H1 (cell line): ENCODE measurements at regions not wholly inside any gene's neighbourhood (a gene's known extent, or its start where the extent isn't known, plus 50 kb on each side); places are given as distances from the start of the nearest gene placed in this dataset.

Experiments
- ATF3 ChIP-seq: IDR thresholded peaks from 2 replicates; pipeline ENCODE4 v1.6.1; 2011; ENCODE audit warnings: low read depth, mild to moderate bottlenecking, low read length; ENCODE audit not compliant: insufficient read depth
- BACH1 ChIP-seq: IDR thresholded peaks from 2 replicates; pipeline ENCODE4 v1.6.1; 2012; ENCODE audit warnings: low read length, improper control_type of control experiment
- CBX8 ChIP-seq: fragments of 300-800, 300-1000 bp; sonication (generic); IDR thresholded peaks from 2 replicates; pipeline ENCODE4 v1.7.1; 2016; ENCODE audit warnings: low read depth, low read length, borderline replicate concordance
- CEBPB ChIP-seq: IDR thresholded peaks from 2 replicates; pipeline ENCODE4 v1.6.1; 2012; ENCODE audit warnings: low read depth, low read length
- CHD7 ChIP-seq: fragments of 300-600 bp; sonication (generic); IDR thresholded peaks from 2 replicates; pipeline ENCODE4 v1.7.1; 2012; ENCODE audit warnings: low read length, moderate library complexity, mild to moderate bottlenecking, inconsistent platforms; ENCODE audit not compliant: insufficient replicate concordance
- CREB1 ChIP-seq: IDR thresholded peaks from 2 replicates; pipeline ENCODE4 v1.6.1; 2012; ENCODE audit warnings: inconsistent platforms
- JUND ChIP-seq: IDR thresholded peaks from 2 replicates; pipeline ENCODE4 v1.6.1; 2011; ENCODE audit warnings: mild to moderate bottlenecking, improper control_type of control experiment, low read length
- KDM1A ChIP-seq: fragments of 200-600, 300-600 bp; sonication (generic); IDR thresholded peaks from 2 replicates; pipeline ENCODE4 v1.7.1; 2016; ENCODE audit warnings: mild to moderate bottlenecking, low read length, borderline replicate concordance
- MAX ChIP-seq: IDR thresholded peaks from 2 replicates; pipeline ENCODE4 v1.6.1; 2012; ENCODE audit warnings: inconsistent platforms
- POLR2A ChIP-seq, 2 experiments: IDR thresholded peaks; 1 replicate in 1 of 2; 2 replicates in 1 of 2; pipeline ENCODE4 v1.6.1; 2011; ENCODE audit warnings: low read depth in 2 of 2, low read length in 2 of 2, mild to moderate bottlenecking in 2 of 2; ENCODE audit errors: control extremely low read depth in 1 of 2
- POU5F1 ChIP-seq: IDR thresholded peaks from 2 replicates; pipeline ENCODE4 v1.6.1; 2011; ENCODE audit warnings: low read depth, mild to moderate bottlenecking, low read length, moderate library complexity
- SIN3A ChIP-seq, 2 experiments: IDR thresholded peaks in 1 of 2; conservative IDR thresholded peaks in 1 of 2; 2 replicates each; pipeline ENCODE4 v1.6.1; 2011 to 2012; ENCODE audit warnings: low read length in 2 of 2, improper control_type of control experiment in 1 of 2, low read depth in 1 of 2, mild to moderate bottlenecking in 1 of 2
- TCF12 ChIP-seq: IDR thresholded peaks from 2 replicates; pipeline ENCODE4 v1.6.1; 2011; ENCODE audit warnings: low read depth, mild to moderate bottlenecking, low read length

GRCh38 chr22:34070051-34070450 lies 149.8 kb upstream of the LARGE1 start (continued):
- no peak for TF ChIP-seq CHD7
- TF ChIP-seq SIN3A (conservative IDR thresholded peaks at IDR 0.05 in 1 of 2, IDR thresholded peaks at IDR 0.05 in 1 of 2; ENCODE audit: low read depth in 1 of 2, low read length in 2 of 2): no peak
- TF ChIP-seq BACH1: no peak
- no peak for TF ChIP-seq CEBPB
- no peak for TF ChIP-seq CREB1
- TF ChIP-seq POU5F1: no peak
- TF ChIP-seq TCF12: no peak
- no peak for TF ChIP-seq KDM1A
- no peak for TF ChIP-seq POLR2A (IDR thresholded peaks at IDR 0.05; ENCODE audit: control extremely low read depth in 1 of 2, low read depth in 2 of 2, low read length in 2 of 2)
- TF ChIP-seq MAX: no peak
- TF ChIP-seq ATF3: no peak
- TF ChIP-seq JUND: no peak
- no peak for TF ChIP-seq CBX8
